ENCODE measurements at regions not wholly inside any gene's neighbourhood (a gene's known extent, or its start where the extent isn't known, plus 50 kb on each side); places are given as distances from the start of the nearest gene placed in this dataset.

- no TSS peak for BruUV-seq (replicated peaks)
- in situ Hi-C loops (cut with HindIII; ENCODE audit: low pct_unique_long_range_greater_than_20kb, low sequenced_read_pairs): no loop called here
- POLR2A ChIA-PET: no interaction called here
- no peak for ATAC-seq
- DNase-seq (ENCODE audit: low read depth, low spot score): no peak
- no peaks in the 10 kb centered on the region for H3K9me3 ChIP-seq (ENCODE audit: control insufficient read depth, insufficient read depth, low read depth, low read length)
- no peak for TF ChIP-seq SIN3A (IDR thresholded peaks at IDR 0.05; ENCODE audit: borderline replicate concordance, insufficient read depth, low read depth, low read length)
- no peak for TF ChIP-seq POLR2AphosphoS5 (IDR thresholded peaks at IDR 0.05; ENCODE audit: low read depth, low read length)
- no peak for TF ChIP-seq TCF7L2 (IDR thresholded peaks at IDR 0.05; ENCODE audit: low read depth, low read length)
- TF ChIP-seq CTCF (IDR thresholded peaks at IDR 0.05): no peak
- TF ChIP-seq REST (IDR thresholded peaks at IDR 0.05; ENCODE audit: insufficient read depth in 1 of 2, low read depth in 2 of 2, low read length in 1 of 2): no peak
- H3K4me1 ChIP-seq (ENCODE audit: control insufficient read depth, insufficient read depth, low read length): no peaks in the 10 kb centered on the region
- H3K27ac ChIP-seq (ENCODE audit: low read length): no peak overlapping the region
- no peaks in the 10 kb centered on the region for H3K36me3 ChIP-seq (ENCODE audit: control insufficient read depth, insufficient read depth, low read length)
- H3K27me3 ChIP-seq (ENCODE audit: control insufficient read depth, insufficient read depth, low read length): no peaks in the 10 kb centered on the region; the same call in 1 of the 2 replicates
- CTCF ChIA-PET: no interaction called here
- no peak overlapping the region for H3K4me3 ChIP-seq (ENCODE audit: low read depth in 2 of 2, low read length in 2 of 2)
- intact Hi-C loops (cut with micrococcal nuclease; ENCODE audit: unreplicated experiment): no loop called here
Observed at GRCh38 chr2:19471491-19471890, 113.1 kb upstream of the OSR1 start.

- H3K27ac ChIP-seq (ENCODE audit: low read length): no peak overlapping the region
- POLR2A ChIA-PET: no interaction called here
- no peak overlapping the region for H3K4me3 ChIP-seq (ENCODE audit: low read depth in 2 of 2, low read length in 2 of 2)
- CTCF ChIA-PET: no interaction called here
- no TSS peak for BruUV-seq (replicated peaks)
- no peaks in the 10 kb centered on the region for H3K9me3 ChIP-seq (ENCODE audit: control insufficient read depth, insufficient read depth, low read depth, low read length)
- intact Hi-C loops (cut with micrococcal nuclease; ENCODE audit: unreplicated experiment) (no loop called here), in situ Hi-C loops (cut with HindIII; ENCODE audit: low pct_unique_long_range_greater_than_20kb, low sequenced_read_pairs) (no loop called here)
- DNase-seq (ENCODE audit: low read depth, low spot score) (no peak), ATAC-seq (no peak)
- no peaks in the 10 kb centered on the region for H3K4me1 ChIP-seq (ENCODE audit: control insufficient read depth, insufficient read depth, low read length)
- no peaks in the 10 kb centered on the region for H3K36me3 ChIP-seq (ENCODE audit: control insufficient read depth, insufficient read depth, low read length)
- TF ChIP-seq SIN3A (IDR thresholded peaks at IDR 0.05; ENCODE audit: borderline replicate concordance, insufficient read depth, low read depth, low read length) (no peak), CTCF (IDR thresholded peaks at IDR 0.05) (no peak), REST (IDR thresholded peaks at IDR 0.05; ENCODE audit: insufficient read depth in 1 of 2, low read depth in 2 of 2, low read length in 1 of 2) (no peak), TCF7L2 (IDR thresholded peaks at IDR 0.05; ENCODE audit: low read depth, low read length) (no peak), POLR2AphosphoS5 (IDR thresholded peaks at IDR 0.05; ENCODE audit: low read depth, low read length) (no peak)
- H3K27me3 ChIP-seq (ENCODE audit: control insufficient read depth, insufficient read depth, low read length): no peaks in the 10 kb centered on the region; the same call in 1 of the 2 replicates
Observed at GRCh38 chr2:19465978-19466377, 107.6 kb upstream of the OSR1 start.
